Uterus (tissue), 2 donors: ENCODE measurements at regions not wholly inside any gene's neighbourhood (a gene's known extent, or its start where the extent isn't known, plus 50 kb on each side); places are given as distances from the start of the nearest gene placed in this dataset.

Source experiments
- CTCF ChIP-seq, 4 experiments: fragments of 200-600 bp in 2 of 4; fragments of 450-650 bp in 2 of 4; sonication (generic) in 2 of 4; IDR thresholded peaks; one replicate each; pipeline ENCODE4 v1.5.1; 2016 to 2019; ENCODE audit warnings: antibody characterized with exemption in 4 of 4, mild to moderate bottlenecking in 2 of 4, moderate library complexity in 1 of 4
- POLR2A ChIP-seq, 2 donors: fragments of 450-650 bp; IDR thresholded peaks; one replicate each; pipeline ENCODE4 v1.6.1; 2016; ENCODE audit warnings: antibody characterized with exemption in 2 of 2, mild to moderate bottlenecking in 1 of 2, moderate library complexity in 1 of 2

GRCh38 chr12:59069516-59069915, 149.2 kb upstream of the LRIG3 start:
- TF ChIP-seq CTCF (IDR thresholded peaks at IDR 0.05): no peak
- no peak for TF ChIP-seq POLR2A (IDR thresholded peaks at IDR 0.05)
